ENCODE measurements at regions not wholly inside any gene's neighbourhood (a gene's known extent, or its start where the extent isn't known, plus 50 kb on each side); places are given as distances from the start of the nearest gene placed in this dataset.

GRCh38 chr21:27804515-27804914 lies 837.6 kb upstream of the ADAMTS5 start:
- Histone ChIP-seq H3K27ac (no peak overlapping the region), H3K36me3 (no peaks in the 10 kb centered on the region), H3K4me3 (no peak overlapping the region), H3K27me3 (no peaks in the 10 kb centered on the region), H3K9me3 (no peaks in the 10 kb centered on the region), H3K4me1 (no peaks in the 10 kb centered on the region)
- WGBS, 2 donors, result 49 to 57% methylated on average over 2 of the region's 2 CpGs
- no peak for ATAC-seq (ENCODE audit: low FRiP score in 2 of 2)
- no peak for DNase-seq
- TF ChIP-seq CTCF (IDR thresholded peaks at IDR 0.05) (no peak), POLR2A (IDR thresholded peaks at IDR 0.05) (no peak), EP300 (IDR thresholded peaks at IDR 0.05) (no peak), POLR2AphosphoS5 (IDR thresholded peaks at IDR 0.05) (no peak)

- TF ChIP-seq EP300 (IDR thresholded peaks at IDR 0.05), result no peak
- no peak for TF ChIP-seq POLR2A (IDR thresholded peaks at IDR 0.05)
- TF ChIP-seq CTCF (IDR thresholded peaks at IDR 0.05), result no peak
- no peak for TF ChIP-seq POLR2AphosphoS5 (IDR thresholded peaks at IDR 0.05)
- DNase-seq, result no peak
- Histone ChIP-seq H3K4me3 (no peak overlapping the region), H3K27me3 (no peaks in the 10 kb centered on the region), H3K27ac (no peak overlapping the region), H3K36me3 (no peaks in the 10 kb centered on the region), H3K4me1 (no peaks in the 10 kb centered on the region), H3K9me3 (no peaks in the 10 kb centered on the region)
- 92 to 95% methylated on average over 2 of the region's 2 CpGs for WGBS, 2 donors
- no peak for ATAC-seq (ENCODE audit: low FRiP score in 2 of 2)
These were observed 836.7 kb upstream of the ADAMTS5 start for GRCh38 chr21:27803571-27803970.

GRCh38 chr21:27802816-27803475 lies 836.1 kb upstream of the ADAMTS5 start:
- no peaks in the 10 kb centered on the region for H3K9me3 ChIP-seq
- peak in 1 of 2 donors; percentile 33 for DNase-seq
- TF ChIP-seq EP300 (IDR thresholded peaks at IDR 0.05), result peak in 1 of 4 donors; percentile 15
- TF ChIP-seq POLR2AphosphoS5 (IDR thresholded peaks at IDR 0.05), result peak in 1 of 2 donors; percentile 30
- no peak for TF ChIP-seq POLR2A (IDR thresholded peaks at IDR 0.05)
- peak; percentile 11 to 51 (median 42) for TF ChIP-seq CTCF (IDR thresholded peaks at IDR 0.05)
- H3K4me1 ChIP-seq, result no peaks in the 10 kb centered on the region
- no peaks in the 10 kb centered on the region for H3K27me3 ChIP-seq
- WGBS, 2 donors, result 42 to 51% methylated on average over 7 of the region's 7 CpGs
- H3K36me3 ChIP-seq, result no peaks in the 10 kb centered on the region
- no peak overlapping the region for H3K27ac ChIP-seq
- no peak overlapping the region for H3K4me3 ChIP-seq
- peak in 1 of 2 donors; percentile 39 for ATAC-seq (ENCODE audit: low FRiP score in 2 of 2)

GRCh38 chr21:27799861-27800260 lies 833.0 kb upstream of the ADAMTS5 start:
- 85 to 90% methylated on average over 8 of the region's 8 CpGs for WGBS, 2 donors
- TF ChIP-seq POLR2AphosphoS5 (IDR thresholded peaks at IDR 0.05) (no peak), CTCF (IDR thresholded peaks at IDR 0.05) (no peak), EP300 (IDR thresholded peaks at IDR 0.05) (no peak), POLR2A (IDR thresholded peaks at IDR 0.05) (no peak)
- Histone ChIP-seq H3K27me3 (no peaks in the 10 kb centered on the region), H3K27ac (no peak overlapping the region), H3K4me3 (no peak overlapping the region), H3K36me3 (no peaks in the 10 kb centered on the region), H3K4me1 (no peaks in the 10 kb centered on the region), H3K9me3 (no peaks in the 10 kb centered on the region)
- ATAC-seq (ENCODE audit: low FRiP score in 2 of 2) (no peak), DNase-seq (no peak)

GRCh38 chr21:27796106-27796505 lies 829.2 kb upstream of the ADAMTS5 start:
- ATAC-seq (ENCODE audit: low FRiP score in 2 of 2) (no peak), DNase-seq (no peak)
- no peaks in the 10 kb centered on the region for H3K4me1 ChIP-seq
- H3K9me3 ChIP-seq, result no peaks in the 10 kb centered on the region
- no peak overlapping the region for H3K27ac ChIP-seq
- 25 to 28% methylated on average over 2 of the region's 2 CpGs for WGBS, 2 donors
- H3K27me3 ChIP-seq, result no peaks in the 10 kb centered on the region
- H3K4me3 ChIP-seq, result no peak overlapping the region
- TF ChIP-seq CTCF (IDR thresholded peaks at IDR 0.05), result no peak
- TF ChIP-seq EP300 (IDR thresholded peaks at IDR 0.05), result no peak
- no peak for TF ChIP-seq POLR2A (IDR thresholded peaks at IDR 0.05)
- no peak for TF ChIP-seq POLR2AphosphoS5 (IDR thresholded peaks at IDR 0.05)
- no peaks in the 10 kb centered on the region for H3K36me3 ChIP-seq
